Right lobe of liver (tissue), 4 donors: ENCODE measurements at regions not wholly inside any gene's neighbourhood (a gene's known extent, or its start where the extent isn't known, plus 50 kb on each side); places are given as distances from the start of the nearest gene placed in this dataset.

Experiments
- CTCF ChIP-seq, 4 donors: fragments of 200-600 bp in 3 of 4; fragments of 450-650 bp in 1 of 4; IDR thresholded peaks; one replicate each; pipeline versions ENCODE4 v1.5.1 to v1.8.0; 2016 to 2022; ENCODE audit warnings: antibody characterized with exemption in 4 of 4, mild to moderate bottlenecking in 2 of 4
- POLR2A ChIP-seq: fragments of 450-650 bp; IDR thresholded peaks from one replicate; pipeline ENCODE4 v1.6.1; 2017; ENCODE audit warnings: antibody characterized with exemption, mild to moderate bottlenecking
- donor health status: DM: no; HTN: no; CAD: no.
- donor health status: DM: no; HTN: no; CAD: no.
- donor health status: DM: no; HTN: yes; CAD: no.

GRCh38 chr5:8341406-8341805 lies 472.5 kb downstream of the MTRR start:
- no peak for TF ChIP-seq CTCF (IDR thresholded peaks at IDR 0.05)
- no peak for TF ChIP-seq POLR2A
